ENCODE measurements at regions not wholly inside any gene's neighbourhood (a gene's known extent, or its start where the extent isn't known, plus 50 kb on each side); places are given as distances from the start of the nearest gene placed in this dataset.

DNA sequence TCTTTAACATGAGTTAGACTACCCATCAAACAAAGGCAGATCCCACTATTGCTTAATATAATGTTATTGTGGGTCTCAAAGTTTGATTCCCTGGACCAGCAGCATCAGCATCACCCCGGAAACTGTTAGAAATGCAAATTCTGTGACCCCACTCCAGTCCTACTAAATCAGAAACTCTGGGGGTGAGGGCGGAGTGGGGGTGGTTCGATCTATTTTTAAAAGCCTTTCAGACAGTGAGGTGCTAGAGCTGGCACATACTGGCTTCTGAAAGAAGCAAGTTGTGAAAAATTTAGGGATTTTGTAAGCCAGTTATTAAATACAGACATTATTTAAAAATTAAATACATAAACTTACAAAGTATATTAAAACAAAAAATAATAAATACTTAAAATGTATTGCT, 513.2 kb downstream of the NFIB start:
- TF ChIP-seq CTCF (IDR thresholded peaks at IDR 0.05) (no peak), POLR2A (IDR thresholded peaks at IDR 0.05) (no peak)

Measured in uterus (tissue), 2 donors.